ENCODE measurements at regions not wholly inside any gene's neighbourhood (a gene's known extent, or its start where the extent isn't known, plus 50 kb on each side); places are given as distances from the start of the nearest gene placed in this dataset.

- Histone ChIP-seq H3K4me3 (ENCODE audit: low read depth, low read length, poor library complexity, severe bottlenecking) (no peak overlapping the region), H3K9me3 (ENCODE audit: low read depth, low read length, poor library complexity, severe bottlenecking) (no peaks in the 10 kb centered on the region), H3K36me3 (ENCODE audit: insufficient read depth, low read length, poor library complexity, severe bottlenecking) (no peaks in the 10 kb centered on the region), H3K4me1 (ENCODE audit: insufficient read depth, low read length, poor library complexity, severe bottlenecking) (no peaks in the 10 kb centered on the region), H3K27me3 (replicated peaks; ENCODE audit: insufficient read depth, low read depth, low read length, poor library complexity) (no peaks in the 10 kb centered on the region), H3K27ac (ENCODE audit: low read depth, low read length, poor library complexity, severe bottlenecking) (no peak overlapping the region)
- TF ChIP-seq EZH2 (IDR thresholded peaks at IDR 0.05; ENCODE audit: borderline replicate concordance, low read depth, low read length, poor library complexity, severe bottlenecking) = no peak
- TF ChIP-seq CTCF (conservative IDR thresholded peaks at IDR 0.05; ENCODE audit: low read depth, low read length) = no peak
- intact Hi-C loops (cut with micrococcal nuclease; ENCODE audit: unreplicated experiment) = no loop called here
- DNase-seq (ENCODE audit: low spot score) = no peak
- CTCF ChIA-PET = no interaction called here
- POLR2A ChIA-PET (ENCODE audit: low non-redundant PET) = no interaction called here
- BruUV-seq (replicated peaks) = no TSS peak
These were observed 87.1 kb upstream of the SLITRK3 start for GRCh38 chr3:165283328-165283727.

GRCh38 chr3:165279471-165279870 is 83.3 kb upstream of the SLITRK3 start:
- ChIA-PET POLR2A (ENCODE audit: low non-redundant PET) (no interaction called here), CTCF (no interaction called here)
- Histone ChIP-seq H3K4me1 (ENCODE audit: insufficient read depth, low read length, poor library complexity, severe bottlenecking) (no peaks in the 10 kb centered on the region), H3K9me3 (ENCODE audit: low read depth, low read length, poor library complexity, severe bottlenecking) (no peaks in the 10 kb centered on the region), H3K36me3 (ENCODE audit: insufficient read depth, low read length, poor library complexity, severe bottlenecking) (no peaks in the 10 kb centered on the region), H3K27me3 (replicated peaks; ENCODE audit: insufficient read depth, low read depth, low read length, poor library complexity) (no peaks in the 10 kb centered on the region), H3K4me3 (ENCODE audit: low read depth, low read length, poor library complexity, severe bottlenecking) (no peak overlapping the region), H3K27ac (ENCODE audit: low read depth, low read length, poor library complexity, severe bottlenecking) (no peak overlapping the region)
- intact Hi-C loops (cut with micrococcal nuclease; ENCODE audit: unreplicated experiment) = no loop called here
- no peak for DNase-seq (ENCODE audit: low spot score)
- TF ChIP-seq CTCF (conservative IDR thresholded peaks at IDR 0.05; ENCODE audit: low read depth, low read length) (no peak), EZH2 (IDR thresholded peaks at IDR 0.05; ENCODE audit: borderline replicate concordance, low read depth, low read length, poor library complexity, severe bottlenecking) (no peak)
- BruUV-seq (replicated peaks) = no TSS peak

- no peak for TF ChIP-seq CTCF (conservative IDR thresholded peaks at IDR 0.05; ENCODE audit: low read depth, low read length)
- Histone ChIP-seq H3K27ac (ENCODE audit: low read depth, low read length, poor library complexity, severe bottlenecking) (no peak overlapping the region), H3K4me3 (ENCODE audit: low read depth, low read length, poor library complexity, severe bottlenecking) (no peak overlapping the region), H3K4me1 (ENCODE audit: insufficient read depth, low read length, poor library complexity, severe bottlenecking) (no peaks in the 10 kb centered on the region), H3K9me3 (ENCODE audit: low read depth, low read length, poor library complexity, severe bottlenecking) (no peaks in the 10 kb centered on the region), H3K27me3 (replicated peaks; ENCODE audit: insufficient read depth, low read depth, low read length, poor library complexity) (no peaks in the 10 kb centered on the region), H3K36me3 (ENCODE audit: insufficient read depth, low read length, poor library complexity, severe bottlenecking) (no peaks in the 10 kb centered on the region)
- no TSS peak for BruUV-seq (replicated peaks)
- ChIA-PET CTCF (no interaction called here), POLR2A (ENCODE audit: low non-redundant PET) (no interaction called here)
- intact Hi-C loops (cut with micrococcal nuclease; ENCODE audit: unreplicated experiment) = no loop called here
- no peak for DNase-seq (ENCODE audit: low spot score)
These were observed 77.2 kb upstream of the SLITRK3 start for GRCh38 chr3:165273411-165273810.
